A549 (cell line): ENCODE measurements at regions not wholly inside any gene's neighbourhood (a gene's known extent, or its start where the extent isn't known, plus 50 kb on each side); places are given as distances from the start of the nearest gene placed in this dataset.

Experiments used
- ATAC-seq, 2 experiments: fragments of 200-7000 bp in 1 of 2; fragments of >200 bp in 1 of 2; cut with Nextera tagmentation in 1 of 2; cut with Tn5 transposase in 1 of 2; 3 replicates each; pipeline versions ENCODE4 v1.8.0 to v1.9.1; 2018 to 2020; ENCODE audit warnings: mild to moderate bottlenecking in 1 of 2, moderate library complexity in 1 of 2
- CTCF ChIA-PET: fragments of 300-600 bp; sonication (Branson Sonifier 250); formaldehyde crosslinking; extraction: SDS; loops from one replicate; lab custom pipeline; 2021; ENCODE audit warnings: antibody characterized with exemption, inconsistent platforms; lab: Yijun Ruan, JAX
- POLR2A ChIA-PET: fragments of 350-600 bp; formaldehyde crosslinking; extraction: SDS; loops from one replicate; lab custom pipeline; 2021; ENCODE audit warnings: antibody characterized with exemption, inconsistent platforms; lab: Yijun Ruan, JAX
- DNase-seq, 2 experiments: peaks; one replicate each; pipeline versions ENCODE4 v3.0.0 to v3.0.0-alpha.2; 2011 to 2016; ENCODE audit warnings: low read depth in 1 of 2, low spot score in 1 of 2
- FAIRE-seq: peaks from 2 replicates; lab custom pipeline; 2011; peaks lifted over from hg19 to GRCh38; lab: Jason Lieb, UNC
- H3K27ac ChIP-seq, 2 experiments: fragments of >200 bp; sonication (Bioruptor Twin); formaldehyde crosslinking; 3 replicates each; pipeline ENCODE4 v1.5.1; 2016 to 2017
- H3K4me1 ChIP-seq: fragments of >200 bp; sonication (Bioruptor Twin); formaldehyde crosslinking; 3 replicates; pipeline ENCODE4 v1.6.1; 2016
- H3K4me2 ChIP-seq: fragments of >200 bp; sonication (Bioruptor Twin); formaldehyde crosslinking; 3 replicates; pipeline ENCODE4 v1.6.1; 2016
- H3K4me3 ChIP-seq: fragments of >200 bp; sonication (Bioruptor Twin); formaldehyde crosslinking; 3 replicates; pipeline ENCODE4 v1.5.1; 2016
- H3K9me3 ChIP-seq: fragments of >200 bp; sonication (Bioruptor Twin); formaldehyde crosslinking; 3 replicates; pipeline ENCODE4 v1.6.1; 2016
- CBX8 ChIP-seq: fragments of 200-600 bp; sonication (generic); IDR thresholded peaks from 2 replicates; pipeline ENCODE4 v1.6.1; 2016
- CEBPB ChIP-seq, 2 experiments: fragments of >200 bp in 1 of 2; sonication (Bioruptor Twin) in 1 of 2; formaldehyde crosslinking in 1 of 2; IDR thresholded peaks; 2 replicates each; pipeline ENCODE4 v1.6.1; 2012 to 2016
- CHD4 ChIP-seq: fragments of 200-600 bp; sonication (generic); IDR thresholded peaks from 2 replicates; pipeline ENCODE4 v1.6.1; 2016; ENCODE audit warnings: antibody characterized with exemption, mild to moderate bottlenecking, borderline replicate concordance
- FOSL2 ChIP-seq, 2 experiments: fragments of 450-650 bp in 1 of 2; fragments of >200 bp in 1 of 2; sonication (Bioruptor Twin) in 1 of 2; formaldehyde crosslinking; IDR thresholded peaks; 2 replicates each; pipeline versions ENCODE4 v1.5.0 to v1.6.1; 2016 to 2020; ENCODE audit warnings: mild to moderate bottlenecking in 1 of 2, moderate library complexity in 1 of 2
- FOXS1 ChIP-seq: fragments of 250-450 bp; sonication (Bioruptor Pico); IDR thresholded peaks from 2 replicates; pipeline ENCODE4 v1.5.0; 2020; ENCODE audit warnings: mild to moderate bottlenecking, moderate library complexity
- GATA3 ChIP-seq: IDR thresholded peaks from 2 replicates; pipeline ENCODE4 v1.6.1; 2012; ENCODE audit warnings: borderline replicate concordance
- HEYL ChIP-seq: fragments of 250-450 bp; sonication (Bioruptor Pico); IDR thresholded peaks from 2 replicates; pipeline ENCODE4 v1.8.0; 2021; ENCODE audit warnings: mild to moderate bottlenecking, moderate library complexity
- HOXA7 ChIP-seq: fragments of 250-450 bp; sonication (Bioruptor Pico); IDR thresholded peaks from 2 replicates; pipeline ENCODE4 v1.5.0; 2020; ENCODE audit warnings: mild to moderate bottlenecking, moderate library complexity
- HOXB5 ChIP-seq: fragments of 250-450 bp; sonication (Bioruptor Pico); IDR thresholded peaks from 2 replicates; pipeline ENCODE4 v1.5.0; 2020; ENCODE audit warnings: mild to moderate bottlenecking, moderate library complexity
- JUN ChIP-seq, 2 experiments: fragments of >200 bp; sonication (Bioruptor Twin); formaldehyde crosslinking; IDR thresholded peaks; 2 replicates in 1 of 2; 3 replicates in 1 of 2; pipeline ENCODE4 v1.6.1; 2016 to 2017
- KDM5A ChIP-seq: fragments of 200-600 bp; sonication (generic); IDR thresholded peaks from 2 replicates; pipeline ENCODE4 v1.6.1; 2016; ENCODE audit warnings: antibody characterized with exemption, mild to moderate bottlenecking
- MAFK ChIP-seq: fragments of 450-650 bp; IDR thresholded peaks from 2 replicates; pipeline ENCODE4 v1.6.1; 2014; ENCODE audit not compliant: partially characterized antibody
- NR3C1 ChIP-seq: fragments of >200 bp; sonication (Bioruptor Twin); formaldehyde crosslinking; IDR thresholded peaks from 3 replicates; pipeline ENCODE4 v1.6.1; 2017
- PHF8 ChIP-seq: fragments of 200-600 bp; sonication (generic); IDR thresholded peaks from 2 replicates; pipeline ENCODE4 v1.6.1; 2016; ENCODE audit warnings: low read depth, mild to moderate bottlenecking, antibody characterized with exemption, moderate library complexity, borderline replicate concordance
- RAD21 ChIP-seq, 2 experiments: fragments of >200 bp in 1 of 2; sonication (Bioruptor Twin) in 1 of 2; formaldehyde crosslinking in 1 of 2; IDR thresholded peaks in 1 of 2; conservative IDR thresholded peaks in 1 of 2; 2 replicates in 1 of 2; 3 replicates in 1 of 2; pipeline ENCODE4 v1.6.1; 2012 to 2018; ENCODE audit warnings: inconsistent platforms in 1 of 2
- TP53 ChIP-seq: fragments of 250-450 bp; sonication (Bioruptor Pico); IDR thresholded peaks from 2 replicates; pipeline ENCODE4 v1.5.0; 2021; ENCODE audit warnings: mild to moderate bottlenecking, moderate library complexity
- ZNF302 ChIP-seq: fragments of 250-450 bp; sonication (Bioruptor Pico); IDR thresholded peaks from 2 replicates; pipeline ENCODE4 v1.9.0; 2021; ENCODE audit warnings: inconsistent platforms, mild to moderate bottlenecking, moderate library complexity
- WGBS: methylation state at CpG from one replicate; pipeline ENCODE4 v1.1.6; 2017; ENCODE audit errors: missing lambda C conversion rate; 5-methylcytosine and 5-hydroxymethylcytosine counted together
- TF ChIP-seq, protein P1 (sequence below): fragments of 450-650 bp; IDR thresholded peaks from 2 replicates; pipeline ENCODE4 v1.6.1; 2014; ENCODE audit warnings: antibody characterized with exemption
- TF ChIP-seq, protein P2 (sequence below): fragments of 200-600 bp; sonication (generic); IDR thresholded peaks from 2 replicates; pipeline ENCODE4 v1.6.1; 2016; ENCODE audit warnings: antibody characterized with exemption, mild to moderate bottlenecking, moderate library complexity
- TF ChIP-seq, protein P3 (sequence below): fragments of 250-450 bp; sonication (Bioruptor Pico); IDR thresholded peaks from 2 replicates; pipeline ENCODE4 v1.5.0; 2021; ENCODE audit warnings: mild to moderate bottlenecking, moderate library complexity, borderline replicate concordance
- TF ChIP-seq, protein P4 (sequence below): IDR thresholded peaks from 2 replicates; pipeline ENCODE4 v1.6.1; 2012; ENCODE audit warnings: low read depth, borderline replicate concordance

DNA sequence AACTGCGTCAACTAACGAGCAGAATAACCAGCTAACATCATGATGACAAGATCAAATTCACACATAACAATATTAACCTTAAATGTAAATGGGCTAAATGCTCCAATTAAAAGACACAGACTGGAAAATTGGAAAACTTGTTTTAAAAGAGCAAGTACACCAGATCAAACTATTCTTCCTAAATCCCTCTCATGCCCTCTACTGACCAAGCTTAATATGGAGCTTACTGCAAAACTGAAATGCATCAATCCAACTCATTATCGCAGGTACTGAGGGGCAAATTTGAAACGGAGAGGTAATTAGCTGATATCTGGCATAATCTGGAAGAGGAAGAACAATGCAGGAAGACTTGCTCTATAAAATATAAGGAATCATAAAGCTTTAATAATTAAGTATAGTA lies 1223.8 kb downstream of the NXPH1 start:
- DNase-seq (no peak), ATAC-seq (no peak), FAIRE-seq (no peak)
- H3K4me1 ChIP-seq, result no peaks in the 10 kb centered on the region
- 5% methylated on average over 4 of the region's 4 CpGs for WGBS
- no peak overlapping the region for H3K27ac ChIP-seq
- no peak for TF ChIP-seq CEBPB (IDR thresholded peaks at IDR 0.05)
- TF ChIP-seq HOXA7, result no peak
- TF ChIP-seq JUN (IDR thresholded peaks at IDR 0.05), result no peak
- no peak for TF ChIP-seq NR3C1
- no peak for TF ChIP-seq TP53 (CRISPR knock-in tag)
- TF ChIP-seq CBX8, result no peak
- no peak for TF ChIP-seq HOXB5
- TF ChIP-seq HEYL (CRISPR knock-in tag), result no peak
- TF ChIP-seq, protein P1, sequence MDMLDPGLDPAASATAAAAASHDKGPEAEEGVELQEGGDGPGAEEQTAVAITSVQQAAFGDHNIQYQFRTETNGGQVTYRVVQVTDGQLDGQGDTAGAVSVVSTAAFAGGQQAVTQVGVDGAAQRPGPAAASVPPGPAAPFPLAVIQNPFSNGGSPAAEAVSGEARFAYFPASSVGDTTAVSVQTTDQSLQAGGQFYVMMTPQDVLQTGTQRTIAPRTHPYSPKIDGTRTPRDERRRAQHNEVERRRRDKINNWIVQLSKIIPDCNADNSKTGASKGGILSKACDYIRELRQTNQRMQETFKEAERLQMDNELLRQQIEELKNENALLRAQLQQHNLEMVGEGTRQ, result no peak
- no peak for TF ChIP-seq FOXS1 (CRISPR knock-in tag)
- no peak for TF ChIP-seq RAD21 (conservative IDR thresholded peaks at IDR 0.05 in 1 of 2, IDR thresholded peaks at IDR 0.05 in 1 of 2)
- TF ChIP-seq FOSL2 (IDR thresholded peaks at IDR 0.05), result no peak
- no peak for TF ChIP-seq FOSL2 (CRISPR knock-in tag; IDR thresholded peaks at IDR 0.05)
- TF ChIP-seq, protein P2, sequence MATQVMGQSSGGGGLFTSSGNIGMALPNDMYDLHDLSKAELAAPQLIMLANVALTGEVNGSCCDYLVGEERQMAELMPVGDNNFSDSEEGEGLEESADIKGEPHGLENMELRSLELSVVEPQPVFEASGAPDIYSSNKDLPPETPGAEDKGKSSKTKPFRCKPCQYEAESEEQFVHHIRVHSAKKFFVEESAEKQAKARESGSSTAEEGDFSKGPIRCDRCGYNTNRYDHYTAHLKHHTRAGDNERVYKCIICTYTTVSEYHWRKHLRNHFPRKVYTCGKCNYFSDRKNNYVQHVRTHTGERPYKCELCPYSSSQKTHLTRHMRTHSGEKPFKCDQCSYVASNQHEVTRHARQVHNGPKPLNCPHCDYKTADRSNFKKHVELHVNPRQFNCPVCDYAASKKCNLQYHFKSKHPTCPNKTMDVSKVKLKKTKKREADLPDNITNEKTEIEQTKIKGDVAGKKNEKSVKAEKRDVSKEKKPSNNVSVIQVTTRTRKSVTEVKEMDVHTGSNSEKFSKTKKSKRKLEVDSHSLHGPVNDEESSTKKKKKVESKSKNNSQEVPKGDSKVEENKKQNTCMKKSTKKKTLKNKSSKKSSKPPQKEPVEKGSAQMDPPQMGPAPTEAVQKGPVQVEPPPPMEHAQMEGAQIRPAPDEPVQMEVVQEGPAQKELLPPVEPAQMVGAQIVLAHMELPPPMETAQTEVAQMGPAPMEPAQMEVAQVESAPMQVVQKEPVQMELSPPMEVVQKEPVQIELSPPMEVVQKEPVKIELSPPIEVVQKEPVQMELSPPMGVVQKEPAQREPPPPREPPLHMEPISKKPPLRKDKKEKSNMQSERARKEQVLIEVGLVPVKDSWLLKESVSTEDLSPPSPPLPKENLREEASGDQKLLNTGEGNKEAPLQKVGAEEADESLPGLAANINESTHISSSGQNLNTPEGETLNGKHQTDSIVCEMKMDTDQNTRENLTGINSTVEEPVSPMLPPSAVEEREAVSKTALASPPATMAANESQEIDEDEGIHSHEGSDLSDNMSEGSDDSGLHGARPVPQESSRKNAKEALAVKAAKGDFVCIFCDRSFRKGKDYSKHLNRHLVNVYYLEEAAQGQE, result no peak
- TF ChIP-seq PHF8, result no peak
- TF ChIP-seq GATA3, result no peak
- TF ChIP-seq, protein P3, sequence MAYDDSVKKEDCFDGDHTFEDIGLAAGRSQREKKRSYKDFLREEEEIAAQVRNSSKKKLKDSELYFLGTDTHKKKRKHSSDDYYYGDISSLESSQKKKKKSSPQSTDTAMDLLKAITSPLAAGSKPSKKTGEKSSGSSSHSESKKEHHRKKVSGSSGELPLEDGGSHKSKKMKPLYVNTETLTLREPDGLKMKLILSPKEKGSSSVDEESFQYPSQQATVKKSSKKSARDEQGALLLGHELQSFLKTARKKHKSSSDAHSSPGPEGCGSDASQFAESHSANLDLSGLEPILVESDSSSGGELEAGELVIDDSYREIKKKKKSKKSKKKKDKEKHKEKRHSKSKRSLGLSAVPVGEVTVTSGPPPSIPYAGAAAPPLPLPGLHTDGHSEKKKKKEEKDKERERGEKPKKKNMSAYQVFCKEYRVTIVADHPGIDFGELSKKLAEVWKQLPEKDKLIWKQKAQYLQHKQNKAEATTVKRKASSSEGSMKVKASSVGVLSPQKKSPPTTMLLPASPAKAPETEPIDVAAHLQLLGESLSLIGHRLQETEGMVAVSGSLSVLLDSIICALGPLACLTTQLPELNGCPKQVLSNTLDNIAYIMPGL (CRISPR knock-in tag), result no peak
- TF ChIP-seq MAFK, result no peak
- POLR2A ChIA-PET, result no interaction called here
- no peaks in the 10 kb centered on the region for H3K9me3 ChIP-seq
- no peak overlapping the region for H3K4me2 ChIP-seq
- CTCF ChIA-PET, result no interaction called here
- no peak overlapping the region for H3K4me3 ChIP-seq

DNA sequence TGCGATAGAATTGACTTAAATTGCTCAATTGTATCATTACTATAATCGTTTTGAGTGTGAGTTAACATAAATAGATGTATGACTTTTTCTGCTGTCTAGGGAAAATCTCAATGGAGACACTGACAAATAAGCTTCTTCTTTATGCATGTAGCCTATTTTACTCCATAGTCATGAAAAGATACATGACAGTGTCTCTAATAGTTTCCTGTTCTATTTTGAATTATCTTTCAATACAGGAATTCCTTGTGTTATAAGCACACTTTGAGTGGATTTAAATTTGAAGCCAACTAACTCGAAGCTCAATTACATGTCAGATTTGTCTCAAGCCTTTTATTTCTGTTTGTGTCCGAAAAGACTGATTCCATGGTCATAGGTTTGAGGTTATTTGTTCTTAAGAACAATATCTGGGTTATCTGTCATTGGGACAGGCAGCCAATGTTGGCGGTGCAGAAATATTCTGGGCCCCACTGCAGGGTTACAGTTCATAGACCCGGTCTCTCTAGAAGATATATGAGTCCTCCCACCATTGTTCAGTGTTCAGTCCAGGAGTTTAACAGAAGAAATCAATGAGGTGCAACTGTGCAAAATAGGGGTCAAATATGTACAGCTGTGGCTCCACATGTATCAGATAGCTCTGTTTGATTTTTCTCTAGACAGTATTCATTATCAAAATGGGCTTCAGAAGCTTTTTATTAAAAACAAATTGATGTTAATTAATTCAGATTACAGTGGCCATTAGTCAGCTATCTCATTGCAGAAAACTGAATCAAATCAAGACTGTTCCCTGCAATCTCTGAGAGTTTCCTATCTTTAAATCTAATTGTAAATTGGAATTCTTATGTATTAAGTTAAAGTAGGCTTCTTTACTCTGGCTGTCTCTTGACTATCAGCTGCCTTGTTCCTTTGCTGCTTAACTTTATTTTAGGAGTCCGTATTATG lies 1238.8 kb downstream of the NXPH1 start:
- FAIRE-seq (no peak), DNase-seq (no peak), ATAC-seq (no peak)
- CTCF ChIA-PET, result no interaction called here
- POLR2A ChIA-PET, result no interaction called here
- TF ChIP-seq ZNF302 (CRISPR knock-in tag) (no peak), CEBPB (IDR thresholded peaks at IDR 0.05) (no peak), KDM5A (no peak), CHD4 (no peak)
- TF ChIP-seq, protein P4, sequence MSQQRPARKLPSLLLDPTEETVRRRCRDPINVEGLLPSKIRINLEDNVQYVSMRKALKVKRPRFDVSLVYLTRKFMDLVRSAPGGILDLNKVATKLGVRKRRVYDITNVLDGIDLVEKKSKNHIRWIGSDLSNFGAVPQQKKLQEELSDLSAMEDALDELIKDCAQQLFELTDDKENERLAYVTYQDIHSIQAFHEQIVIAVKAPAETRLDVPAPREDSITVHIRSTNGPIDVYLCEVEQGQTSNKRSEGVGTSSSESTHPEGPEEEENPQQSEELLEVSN, result no peak
- no peak overlapping the region for H3K4me2 ChIP-seq
- no peak overlapping the region for H3K27ac ChIP-seq
- H3K4me3 ChIP-seq, result no peak overlapping the region
- 11% methylated on average over 7 of the region's 7 CpGs for WGBS
- H3K9me3 ChIP-seq, result 0 out of 3 replicates have a peak, but pooled peaks cover 2% of the 10 kb centered on the region
- H3K4me1 ChIP-seq, result no peaks in the 10 kb centered on the region
